BLaER1 (cell line): ENCODE measurements at regions not wholly inside any gene's neighbourhood (a gene's known extent, or its start where the extent isn't known, plus 50 kb on each side); places are given as distances from the start of the nearest gene placed in this dataset.

Experiments used
- H3K27ac ChIP-seq: shearing (Covaris generic); formaldehyde crosslinking; 2 replicates; pipeline ENCODE4 v1.8.1; 2022
- H3K27me3 ChIP-seq: shearing (Covaris generic); formaldehyde crosslinking; 2 replicates; pipeline ENCODE4 v1.8.1; 2022
- H3K36me3 ChIP-seq: shearing (Covaris generic); formaldehyde crosslinking; 2 replicates; pipeline ENCODE4 v1.8.1; 2022
- H3K4me1 ChIP-seq: shearing (Covaris generic); formaldehyde crosslinking; 2 replicates; pipeline ENCODE4 v1.8.1; 2022
- H3K4me2 ChIP-seq: shearing (Covaris generic); formaldehyde crosslinking; 2 replicates; pipeline ENCODE4 v1.8.1; 2022
- H3K4me3 ChIP-seq: shearing (Covaris generic); formaldehyde crosslinking; 2 replicates; pipeline ENCODE4 v1.8.1; 2022
- H3K9ac ChIP-seq: shearing (Covaris generic); formaldehyde crosslinking; 2 replicates; pipeline ENCODE4 v1.8.1; 2022
- H3K9me3 ChIP-seq: shearing (Covaris generic); formaldehyde crosslinking; 2 replicates; pipeline ENCODE4 v1.8.1; 2022
- H4K20me1 ChIP-seq: shearing (Covaris generic); formaldehyde crosslinking; 2 replicates; pipeline ENCODE4 v1.8.1; 2022
- Cebpa-rat ChIP-seq: shearing (Covaris generic); IDR thresholded peaks from 2 replicates; pipeline ENCODE4 v1.8.1; 2022

DNA sequence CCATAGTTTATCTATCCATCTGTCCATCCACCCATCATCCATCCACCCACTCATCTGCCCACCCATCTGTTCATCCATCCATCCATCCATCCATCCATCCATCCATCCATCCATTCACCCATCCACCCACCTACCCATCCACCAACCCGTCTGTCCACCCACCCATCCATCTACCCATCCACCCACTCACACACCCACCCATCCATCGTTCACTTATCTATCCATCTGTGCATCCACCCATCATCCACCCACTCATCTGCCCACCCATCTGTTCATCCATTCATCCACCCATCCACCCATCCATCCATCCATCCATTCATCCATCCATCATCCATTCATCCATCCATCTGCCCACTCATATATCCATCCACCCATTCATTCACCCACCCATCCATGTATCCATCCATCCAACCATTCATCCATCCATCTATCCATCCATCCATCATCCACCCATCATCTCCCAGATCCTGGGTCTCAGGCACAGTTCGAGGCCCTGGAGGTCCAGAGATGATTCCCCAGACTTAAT lies 88.2 kb upstream of the WNT4 start:
- no peak for TF ChIP-seq Cebpa-rat
- H3K27me3 ChIP-seq: no peaks in the 10 kb centered on the region
- H3K9ac ChIP-seq: no peak overlapping the region
- no peak overlapping the region for H3K27ac ChIP-seq
- no peaks in the 10 kb centered on the region for H3K36me3 ChIP-seq
- peaks cover 13% of the 10 kb centered on the region for H3K4me1 ChIP-seq
- H3K4me3 ChIP-seq: no peak overlapping the region
- no peaks in the 10 kb centered on the region for H4K20me1 ChIP-seq
- no peaks in the 10 kb centered on the region for H3K9me3 ChIP-seq
- H3K4me2 ChIP-seq: no peak overlapping the region

DNA sequence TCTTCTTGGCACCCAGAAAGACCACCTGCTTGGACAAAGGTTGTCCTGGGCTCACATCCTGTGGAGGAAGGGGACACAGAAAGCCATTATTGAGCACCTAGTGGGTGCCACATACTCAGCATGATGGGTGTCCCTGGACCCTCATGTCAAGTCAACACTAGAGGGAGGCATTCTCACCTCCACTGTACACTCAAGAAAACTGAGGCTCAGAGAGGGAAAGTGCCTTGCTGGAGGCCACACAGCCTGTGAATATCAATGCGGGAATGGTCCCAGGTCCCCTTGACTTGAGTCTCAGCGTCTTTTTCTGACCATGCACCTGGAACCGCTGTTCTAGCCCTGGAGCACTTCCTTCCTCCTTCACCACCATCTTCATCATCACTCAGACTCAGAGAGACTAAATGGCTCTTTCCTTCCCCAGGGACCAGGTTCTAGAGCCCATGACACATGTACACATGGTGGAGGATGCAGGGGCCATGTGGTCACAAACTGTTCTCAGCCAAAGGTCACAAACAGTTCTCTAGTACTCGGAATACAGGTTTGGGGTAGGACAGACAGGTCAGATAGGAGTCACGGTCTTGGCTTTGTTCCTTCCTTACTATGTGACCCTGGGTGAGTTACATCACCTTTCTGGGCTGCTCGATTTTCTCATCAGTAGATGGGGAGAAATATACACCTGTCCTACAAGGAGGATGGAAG lies 89.2 kb upstream of the WNT4 start:
- H3K4me1 ChIP-seq: peaks cover 8% of the 10 kb centered on the region
- peak overlapping the region; percentile 35; the same call in 1 of the 2 replicates for H3K4me2 ChIP-seq
- H3K4me3 ChIP-seq: no peak overlapping the region
- H3K27ac ChIP-seq: no peak overlapping the region
- H3K27me3 ChIP-seq: no peaks in the 10 kb centered on the region
- H3K36me3 ChIP-seq: no peaks in the 10 kb centered on the region
- no peak for TF ChIP-seq Cebpa-rat
- H3K9me3 ChIP-seq: no peaks in the 10 kb centered on the region
- H4K20me1 ChIP-seq: no peaks in the 10 kb centered on the region
- no peak overlapping the region for H3K9ac ChIP-seq

DNA sequence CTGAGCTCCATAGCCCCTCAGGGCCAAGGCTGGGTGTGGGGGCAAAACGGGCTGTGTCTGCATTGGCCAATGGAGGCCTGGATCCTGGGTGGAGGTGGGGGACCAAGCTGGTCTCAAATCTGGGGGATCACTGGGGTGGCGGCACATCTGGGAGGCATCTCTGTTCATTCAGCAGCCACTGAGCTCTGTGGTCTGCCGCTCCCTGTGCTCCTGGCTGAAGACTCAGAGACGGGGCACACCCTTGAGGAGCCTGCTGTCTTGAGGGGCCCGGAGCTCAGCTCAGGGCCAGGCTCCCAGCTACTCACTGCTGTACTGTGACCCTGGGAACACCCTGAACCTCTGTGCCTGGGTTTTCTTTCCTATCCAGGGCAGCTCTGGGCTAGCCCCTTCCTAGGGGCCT lies 90.3 kb upstream of the WNT4 start:
- Histone ChIP-seq H3K27me3 (no peaks in the 10 kb centered on the region), H3K4me2 (no peak overlapping the region)

DNA sequence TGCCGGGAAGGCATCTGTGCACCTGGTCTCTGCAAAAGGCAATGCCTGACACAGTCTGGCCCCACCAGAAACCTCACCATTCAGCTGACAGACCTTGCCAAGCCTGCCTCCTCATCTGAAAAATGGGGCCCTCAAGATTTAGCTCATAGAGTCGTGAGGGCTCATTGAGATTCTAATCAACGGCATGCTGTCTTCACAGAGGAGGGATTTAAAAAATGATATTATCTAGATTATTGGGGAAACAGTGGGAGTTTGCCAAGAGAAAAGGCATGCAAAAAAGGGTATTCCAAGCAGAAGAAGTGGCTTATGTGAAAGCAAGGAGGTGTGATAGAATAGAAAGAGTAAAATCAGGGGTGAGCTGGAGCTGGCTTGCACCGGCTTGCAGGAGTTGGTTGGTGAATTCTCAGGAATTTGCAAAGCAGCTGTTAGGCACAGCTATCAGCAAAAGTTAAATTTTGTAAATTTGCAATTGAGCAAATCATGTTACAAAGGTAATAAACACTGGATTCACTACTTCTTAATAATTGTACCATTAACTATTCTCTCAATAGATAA lies 91.7 kb upstream of the WNT4 start:
- no peak overlapping the region for H3K4me3 ChIP-seq
- no peaks in the 10 kb centered on the region for H4K20me1 ChIP-seq
- no peak overlapping the region for H3K27ac ChIP-seq
- H3K9me3 ChIP-seq: no peaks in the 10 kb centered on the region
- no peaks in the 10 kb centered on the region for H3K27me3 ChIP-seq
- H3K4me1 ChIP-seq: peaks cover 8% of the 10 kb centered on the region
- no peak overlapping the region for H3K9ac ChIP-seq
- H3K36me3 ChIP-seq: no peaks in the 10 kb centered on the region
- no peak overlapping the region for H3K4me2 ChIP-seq
- no peak for TF ChIP-seq Cebpa-rat

More for the DNA sequence above, 90.3 kb upstream of the WNT4 start:
- H3K4me1 ChIP-seq: peaks cover 8% of the 10 kb centered on the region
- H3K4me3 ChIP-seq: no peak overlapping the region
- H3K36me3 ChIP-seq: no peaks in the 10 kb centered on the region
- H3K9ac ChIP-seq: no peak overlapping the region
- no peak for TF ChIP-seq Cebpa-rat
- H3K27ac ChIP-seq: no peak overlapping the region
- no peaks in the 10 kb centered on the region for H4K20me1 ChIP-seq
- H3K9me3 ChIP-seq: no peaks in the 10 kb centered on the region

DNA sequence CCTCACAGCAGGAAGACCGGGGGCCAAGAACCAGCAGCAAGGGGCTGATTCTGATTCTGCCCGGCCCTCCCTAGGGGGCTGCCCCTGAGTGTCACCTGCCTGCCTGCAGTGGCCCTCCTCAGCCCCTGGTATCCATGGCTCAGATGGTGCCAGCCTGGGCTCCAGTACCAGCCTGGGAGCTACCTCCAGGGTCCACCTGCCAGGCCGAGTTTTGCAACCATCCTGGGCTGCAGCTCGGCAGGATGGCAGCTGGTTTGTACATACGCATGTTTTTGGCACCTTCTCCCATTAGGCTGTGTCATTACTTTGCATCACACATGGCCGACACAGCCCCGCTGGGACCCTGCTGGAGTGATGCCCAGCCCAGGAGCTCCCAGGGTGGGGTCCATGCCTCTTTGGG lies 93.3 kb upstream of the WNT4 start:
- Histone ChIP-seq H3K27ac (no peak overlapping the region), H3K9ac (no peak overlapping the region), H3K4me3 (no peak overlapping the region)

DNA sequence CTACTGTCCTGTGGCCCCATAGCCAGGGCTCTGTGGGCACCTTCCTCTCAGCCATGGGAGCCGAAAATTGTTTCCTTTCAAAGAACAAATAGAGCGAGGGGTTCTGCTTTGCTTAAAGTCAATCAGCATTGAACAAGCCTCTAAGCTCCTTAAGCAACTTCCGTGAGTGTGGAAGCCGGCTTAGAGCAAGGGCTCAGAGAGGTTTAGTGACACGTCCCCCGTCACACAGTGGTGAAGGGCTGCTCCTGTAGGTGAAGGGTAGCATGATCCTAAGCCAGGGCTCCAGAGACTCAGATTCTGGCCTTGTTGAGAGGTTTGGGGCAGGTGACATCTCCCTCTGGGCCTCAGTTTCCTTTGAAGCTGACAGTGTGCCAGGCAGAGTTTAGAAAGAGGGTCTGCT lies 94.0 kb upstream of the WNT4 start:
- Histone ChIP-seq H3K4me2 (no peak overlapping the region), H3K4me1 (peaks cover 8% of the 10 kb centered on the region), H3K4me3 (no peak overlapping the region), H4K20me1 (no peaks in the 10 kb centered on the region), H3K27ac (no peak overlapping the region), H3K36me3 (no peaks in the 10 kb centered on the region), H3K9ac (no peak overlapping the region), H3K27me3 (no peaks in the 10 kb centered on the region), H3K9me3 (no peaks in the 10 kb centered on the region)
- TF ChIP-seq Cebpa-rat: no peak

More for the DNA sequence above, 93.3 kb upstream of the WNT4 start:
- H4K20me1 ChIP-seq: no peaks in the 10 kb centered on the region
- no peak for TF ChIP-seq Cebpa-rat
- H3K4me2 ChIP-seq: no peak overlapping the region
- no peaks in the 10 kb centered on the region for H3K27me3 ChIP-seq
- H3K4me1 ChIP-seq: peaks cover 8% of the 10 kb centered on the region
- no peaks in the 10 kb centered on the region for H3K9me3 ChIP-seq
- H3K36me3 ChIP-seq: no peaks in the 10 kb centered on the region

DNA sequence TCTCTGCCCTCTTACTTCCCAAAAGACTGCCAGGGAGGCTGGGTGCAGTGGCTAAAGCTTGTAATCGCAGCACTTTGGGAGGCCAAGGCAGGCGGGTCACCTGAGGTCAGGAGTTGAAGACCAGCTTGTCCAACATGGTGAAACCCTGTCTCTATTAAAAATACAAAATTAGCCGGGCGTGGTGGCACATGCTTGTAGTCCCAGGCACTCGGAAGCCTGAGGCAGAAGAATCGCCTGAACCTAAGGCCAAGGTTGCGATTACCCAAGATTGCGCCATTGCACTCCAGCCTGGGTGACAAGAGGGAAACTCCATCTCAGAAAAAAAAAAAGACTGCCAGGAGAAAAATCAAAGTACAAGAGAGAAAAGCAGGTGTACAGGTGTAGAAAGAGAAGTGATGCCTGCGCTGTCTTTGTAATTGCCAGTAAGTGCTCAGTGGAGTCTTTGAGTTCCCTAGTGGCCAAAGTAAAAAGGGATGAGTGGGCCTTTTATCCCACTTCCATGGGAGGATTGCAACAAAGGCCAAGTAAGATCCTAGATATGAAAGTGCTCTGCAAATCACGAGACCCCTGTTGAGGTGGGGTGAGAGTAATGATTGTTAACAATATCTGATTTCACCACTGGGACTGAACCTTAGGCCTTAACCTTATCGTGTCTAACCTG lies 94.7 kb upstream of the WNT4 start:
- H3K9me3 ChIP-seq: no peaks in the 10 kb centered on the region
- H3K4me3 ChIP-seq: no peak overlapping the region
- H3K27ac ChIP-seq: no peak overlapping the region
- no peak overlapping the region for H3K9ac ChIP-seq
- no peak for TF ChIP-seq Cebpa-rat
- H4K20me1 ChIP-seq: no peaks in the 10 kb centered on the region
- no peaks in the 10 kb centered on the region for H3K36me3 ChIP-seq
- no peak overlapping the region for H3K4me2 ChIP-seq
- H3K4me1 ChIP-seq: peaks cover 1% of the 10 kb centered on the region; the same call in 1 of the 2 replicates
- H3K27me3 ChIP-seq: no peaks in the 10 kb centered on the region

DNA sequence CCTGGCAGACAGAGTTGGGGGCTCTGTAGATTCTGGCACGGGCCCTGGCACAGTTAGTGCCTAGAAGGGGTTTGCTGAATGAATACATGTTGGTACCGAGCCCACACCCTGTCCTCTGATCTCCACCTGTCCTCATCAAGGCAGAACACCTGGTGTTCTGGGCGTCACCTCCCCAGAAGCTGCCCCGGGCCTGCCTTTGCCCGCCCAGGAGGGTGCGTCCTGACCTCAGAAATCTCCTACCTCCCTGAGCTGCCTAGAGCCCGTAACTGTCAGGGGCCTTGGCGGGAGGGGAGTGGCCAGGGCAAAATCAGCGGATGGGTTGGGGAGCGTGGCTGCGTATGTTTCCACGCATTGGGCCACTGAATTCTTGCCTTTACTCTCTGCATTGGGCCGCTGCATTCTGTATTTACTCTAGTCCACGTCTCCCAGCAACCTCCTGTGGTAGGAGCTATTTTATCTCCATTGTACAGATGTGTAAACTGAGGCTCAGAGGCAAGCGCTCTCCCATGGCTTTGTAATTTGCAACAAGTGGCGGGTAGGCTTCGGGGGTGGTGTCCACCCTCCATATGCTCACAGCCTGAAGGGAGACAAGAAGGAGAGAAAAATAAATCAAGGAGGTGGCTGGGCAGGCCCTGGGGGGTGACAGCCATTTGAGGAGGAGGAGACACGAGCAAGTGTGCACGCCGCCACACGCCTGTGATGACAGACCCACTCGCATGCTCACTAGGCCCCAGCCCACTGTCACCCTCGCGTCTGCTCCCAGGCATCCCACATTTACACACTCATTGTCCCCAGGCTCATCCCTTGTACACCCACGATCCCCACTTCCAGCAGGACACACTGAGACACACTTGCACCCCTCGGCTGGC lies 95.7 kb upstream of the WNT4 start:
- no peak for TF ChIP-seq Cebpa-rat
- no peaks in the 10 kb centered on the region for H4K20me1 ChIP-seq

DNA sequence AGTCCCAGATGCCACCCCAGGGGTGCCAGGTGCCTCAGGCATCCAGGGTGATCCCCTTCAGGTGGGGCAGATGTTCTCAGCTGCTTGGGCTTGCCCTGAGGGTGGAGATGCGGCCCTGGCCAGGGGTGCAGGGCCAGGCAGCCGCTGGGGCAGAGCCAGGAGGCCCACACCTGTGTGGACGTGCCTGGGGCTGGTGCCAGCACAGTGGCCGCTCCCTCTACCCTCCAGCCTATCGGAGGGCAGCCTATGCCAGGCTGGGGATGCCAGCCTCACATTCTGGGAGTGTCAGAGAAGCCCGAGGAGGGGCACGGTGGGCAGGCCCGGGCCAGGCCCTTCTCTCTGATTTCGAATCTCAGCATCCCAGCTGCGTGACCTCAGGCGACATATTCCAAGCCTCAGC lies 96.5 kb upstream of the WNT4 start:
- H3K4me3 ChIP-seq: no peak overlapping the region
- H3K9ac ChIP-seq: no peak overlapping the region
- H4K20me1 ChIP-seq: no peaks in the 10 kb centered on the region

More for the DNA sequence above, 95.7 kb upstream of the WNT4 start:
- no peaks in the 10 kb centered on the region for H3K9me3 ChIP-seq
- H3K4me1 ChIP-seq: peaks cover 10% of the 10 kb centered on the region
- H3K9ac ChIP-seq: no peak overlapping the region
- no peaks in the 10 kb centered on the region for H3K27me3 ChIP-seq
- no peaks in the 10 kb centered on the region for H3K36me3 ChIP-seq
- H3K27ac ChIP-seq: no peak overlapping the region
- H3K4me3 ChIP-seq: no peak overlapping the region
- H3K4me2 ChIP-seq: no peak overlapping the region

More for the DNA sequence above, 96.5 kb upstream of the WNT4 start:
- Histone ChIP-seq H3K27ac (no peak overlapping the region), H3K4me2 (no peak overlapping the region), H3K27me3 (no peaks in the 10 kb centered on the region), H3K36me3 (no peaks in the 10 kb centered on the region), H3K9me3 (no peaks in the 10 kb centered on the region), H3K4me1 (peaks cover 14% of the 10 kb centered on the region)
- TF ChIP-seq Cebpa-rat: no peak
